ENCODE measurements at regions not wholly inside any gene's neighbourhood (a gene's known extent, or its start where the extent isn't known, plus 50 kb on each side); places are given as distances from the start of the nearest gene placed in this dataset.

GRCh38 chr11:33474866-33475265, 217.7 kb downstream of the HIPK3 start:
- no peak for TF ChIP-seq CTCF (conservative IDR thresholded peaks at IDR 0.05; ENCODE audit: low read length)
- no peak for TF ChIP-seq EZH2phosphoT487 (IDR thresholded peaks at IDR 0.05; ENCODE audit: borderline replicate concordance, low read depth, low read length)

Data from OCI-LY7 (cell line).